Globus pallidus (tissue), 1 donor: ENCODE measurements at regions not wholly inside any gene's neighbourhood (a gene's known extent, or its start where the extent isn't known, plus 50 kb on each side); places are given as distances from the start of the nearest gene placed in this dataset.

Source experiments
- DNase-seq: peaks from one replicate; pipeline ENCODE4 v3.0.0-alpha.2; 2015; ENCODE audit warnings: low spot score

GRCh38 chrX:13903405-13903804, 86.5 kb upstream of the GPM6B start:
- DNase-seq, result no peak

GRCh38 chrX:13902406-13902805, 85.5 kb upstream of the GPM6B start:
- DNase-seq, result no peak

- no peak for DNase-seq
Observed at GRCh38 chrX:13901354-13901753, 84.5 kb upstream of the GPM6B start.

- no peak for DNase-seq
Observed at GRCh38 chrX:13900351-13900750, 83.5 kb upstream of the GPM6B start.

GRCh38 chrX:13899607-13900006, 82.7 kb upstream of the GPM6B start:
- no peak for DNase-seq

- no peak for DNase-seq
Observed at GRCh38 chrX:13898603-13899002, 81.7 kb upstream of the GPM6B start.

- DNase-seq, result peak; percentile 77
Observed at GRCh38 chrX:13898083-13898482, 81.2 kb upstream of the GPM6B start.

GRCh38 chrX:13897566-13897965, 80.7 kb upstream of the GPM6B start:
- no peak for DNase-seq

- no peak for DNase-seq
Observed at GRCh38 chrX:13894888-13895565, 78.1 kb upstream of the GPM6B start.

- no peak for DNase-seq
Observed at GRCh38 chrX:13893826-13894225, 76.9 kb upstream of the GPM6B start.

GRCh38 chrX:13892856-13893255, 76.0 kb upstream of the GPM6B start:
- DNase-seq, result no peak

- peak; percentile 90 for DNase-seq
Observed at GRCh38 chrX:13891377-13892140, 74.7 kb upstream of the GPM6B start.

GRCh38 chrX:13890806-13891205, 73.9 kb upstream of the GPM6B start:
- no peak for DNase-seq

- peak; percentile 87 for DNase-seq
Observed at GRCh38 chrX:13888284-13888683, 71.4 kb upstream of the GPM6B start.

GRCh38 chrX:13885591-13885990, 68.7 kb upstream of the GPM6B start:
- DNase-seq, result no peak

GRCh38 chrX:13876652-13877051, 59.8 kb upstream of the GPM6B start:
- peak; percentile 47 for DNase-seq

GRCh38 chrX:13875572-13875971, 58.7 kb upstream of the GPM6B start:
- DNase-seq, result no peak

GRCh38 chrX:13868591-13868990, 51.7 kb upstream of the GPM6B start:
- no peak for DNase-seq
